HepG2 (cell line): ENCODE measurements at regions not wholly inside any gene's neighbourhood (a gene's known extent, or its start where the extent isn't known, plus 50 kb on each side); places are given as distances from the start of the nearest gene placed in this dataset.

Experiments
- ARNT ChIP-seq: fragments of 450-650 bp; IDR thresholded peaks from 2 replicates; pipeline ENCODE4 v1.6.1; 2017
- ARNT2 ChIP-seq: sonication (generic); formaldehyde crosslinking; IDR thresholded peaks from 2 replicates; pipeline ENCODE4 v1.8.0; 2022; ENCODE audit warnings: mild to moderate bottlenecking, low read depth, missing genetic modification reagents, moderate library complexity
- ATF7-NPFF ChIP-seq: sonication (generic); formaldehyde crosslinking; IDR thresholded peaks from 2 replicates; pipeline ENCODE4 v1.8.1; 2023; ENCODE audit warnings: mild to moderate bottlenecking, low read depth, missing genetic modification reagents, moderate library complexity
- CBX1 ChIP-seq: IDR thresholded peaks from one replicate; pipeline ENCODE4 v1.6.1; 2016; ENCODE audit warnings: antibody characterized with exemption, low read depth
- FOSL2 ChIP-seq: sonication (generic); formaldehyde crosslinking; IDR thresholded peaks from 2 replicates; pipeline ENCODE4 v1.4.0; 2020; ENCODE audit warnings: missing genetic modification reagents
- IKZF4 ChIP-seq: sonication (generic); formaldehyde crosslinking; IDR thresholded peaks from 2 replicates; pipeline ENCODE4 v1.5.1; 2020; ENCODE audit warnings: borderline replicate concordance, mild to moderate bottlenecking, low read depth, missing genetic modification reagents; ENCODE audit errors: not compliant biosample characterization
- KAT8 ChIP-seq: IDR thresholded peaks from 2 replicates; pipeline ENCODE4 v1.6.1; 2016; ENCODE audit warnings: missing genetic modification reagents, missing compliant biosample characterization
- KLF6 ChIP-seq: IDR thresholded peaks from 2 replicates; pipeline ENCODE4 v1.8.0; 2016; ENCODE audit warnings: missing biosample characterization, missing genetic modification reagents
- NCOA2 ChIP-seq: sonication (generic); formaldehyde crosslinking; IDR thresholded peaks from 2 replicates; pipeline ENCODE4 v1.8.0; 2022; ENCODE audit warnings: inconsistent platforms
- PHF5A ChIP-seq: IDR thresholded peaks from one replicate; pipeline ENCODE4 v1.6.1; 2018; ENCODE audit warnings: low read depth, missing genetic modification reagents; ENCODE audit not compliant: unreplicated experiment
- POLR2AphosphoS5 ChIP-seq: IDR thresholded peaks from 2 replicates; pipeline ENCODE4 v1.6.1; 2012; ENCODE audit warnings: low read depth, low read length
- SALL1 ChIP-seq: sonication (generic); formaldehyde crosslinking; IDR thresholded peaks from 2 replicates; pipeline ENCODE4 v1.8.0; 2022; ENCODE audit warnings: mild to moderate bottlenecking, missing genetic modification reagents
- SRF ChIP-seq: IDR thresholded peaks from 2 replicates; pipeline ENCODE4 v1.6.1; 2011; ENCODE audit warnings: mild to moderate bottlenecking, low read depth, low read length, moderate library complexity
- TARDBP ChIP-seq: sonication (generic); formaldehyde crosslinking; IDR thresholded peaks from 2 replicates; pipeline ENCODE4 v1.8.0; 2022; ENCODE audit warnings: mild to moderate bottlenecking, missing genetic modification reagents
- YEATS2 ChIP-seq: sonication (generic); formaldehyde crosslinking; IDR thresholded peaks from 2 replicates; pipeline ENCODE4 v1.4.0; 2020; ENCODE audit warnings: missing genetic modification reagents, borderline replicate concordance
- ZFP1 ChIP-seq: IDR thresholded peaks from 2 replicates; pipeline ENCODE4 v1.6.1; 2016
- ZFY ChIP-seq: sonication (generic); formaldehyde crosslinking; IDR thresholded peaks from 2 replicates; pipeline ENCODE4 v1.4.0; 2020; ENCODE audit warnings: missing genetic modification reagents
- ZNF264 ChIP-seq: sonication (generic); formaldehyde crosslinking; IDR thresholded peaks from 2 replicates; pipeline ENCODE4 v1.4.0; 2020; ENCODE audit warnings: missing genetic modification reagents
- ZNF513 ChIP-seq: sonication (generic); formaldehyde crosslinking; conservative IDR thresholded peaks from 2 replicates; pipeline ENCODE4 v1.5.0; 2020; ENCODE audit warnings: missing genetic modification reagents
- ZNF644 ChIP-seq: IDR thresholded peaks from 2 replicates; pipeline ENCODE4 v1.6.1; 2016; ENCODE audit warnings: low read depth
- ZNF713 ChIP-seq: sonication (generic); formaldehyde crosslinking; IDR thresholded peaks from 2 replicates; pipeline ENCODE4 v1.4.0; 2020; ENCODE audit warnings: mild to moderate bottlenecking, missing genetic modification reagents
- ZNF781 ChIP-seq: sonication (generic); formaldehyde crosslinking; IDR thresholded peaks from 2 replicates; pipeline ENCODE4 v1.5.1; 2020; ENCODE audit warnings: borderline replicate concordance, mild to moderate bottlenecking, missing genetic modification reagents; ENCODE audit errors: not compliant biosample characterization
- ZSCAN31 ChIP-seq: sonication (generic); formaldehyde crosslinking; IDR thresholded peaks from 2 replicates; pipeline ENCODE4 v1.5.0; 2020; ENCODE audit warnings: low read depth, mild to moderate bottlenecking, missing genetic modification reagents
- TF ChIP-seq, protein P1 (sequence below): sonication (generic); formaldehyde crosslinking; IDR thresholded peaks from 2 replicates; pipeline ENCODE4 v1.5.0; 2020; ENCODE audit warnings: mild to moderate bottlenecking, missing genetic modification reagents, moderate library complexity
- TF ChIP-seq, protein P2 (sequence below): sonication (generic); formaldehyde crosslinking; IDR thresholded peaks from 2 replicates; pipeline ENCODE4 v1.4.0; 2020; ENCODE audit warnings: missing genetic modification reagents

DNA sequence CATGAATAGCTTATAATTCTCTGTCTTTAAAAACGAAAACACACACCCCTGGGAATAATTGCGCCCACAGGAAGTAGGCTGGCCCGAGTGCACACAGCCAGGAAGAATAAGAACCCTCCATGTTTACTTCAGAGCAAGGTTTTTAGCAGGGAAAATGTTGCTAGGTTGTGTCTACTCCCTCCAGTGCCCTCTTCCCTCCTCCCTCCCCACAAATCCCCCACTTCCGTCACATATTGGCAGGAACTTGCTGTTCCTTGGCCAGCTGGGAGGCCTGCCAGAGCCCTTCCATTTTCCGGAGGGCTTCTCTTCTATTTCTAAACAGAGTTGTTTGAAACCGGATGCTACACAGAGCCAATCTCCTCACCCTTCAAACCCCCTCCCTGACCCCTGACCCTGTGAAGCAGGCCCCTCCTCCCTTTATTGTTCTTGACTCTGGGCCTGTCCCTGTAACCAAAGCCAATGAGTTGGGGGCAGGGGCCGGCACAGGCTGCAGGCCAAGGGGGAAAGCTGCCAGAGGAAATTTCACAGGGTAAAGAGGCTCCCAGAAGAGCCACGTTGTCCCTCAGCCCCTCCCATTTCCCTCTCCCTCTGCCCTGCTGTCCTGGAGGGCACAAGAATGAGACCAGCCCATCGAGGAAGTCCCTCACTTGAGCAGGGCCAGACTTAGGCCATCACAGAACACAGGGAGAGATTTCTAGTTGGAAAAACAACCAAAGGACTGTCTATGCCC, 49.8 kb upstream of the LGALSL start (continued):
- TF ChIP-seq YEATS2 (CRISPR knock-in tag) (no peak), ZNF513 (CRISPR knock-in tag) (no peak), ZFP1 (CRISPR knock-in tag) (no peak), POLR2AphosphoS5 (no peak), KAT8 (CRISPR knock-in tag) (peak; percentile 74), TARDBP (CRISPR knock-in tag) (peak; percentile 74), SRF (no peak), IKZF4 (CRISPR knock-in tag) (no peak), ZSCAN31 (no peak), ZFY (CRISPR knock-in tag) (peak; percentile 47; the same call in 1 of the 2 replicates), SALL1 (CRISPR knock-in tag) (peak; percentile 80), FOSL2 (no peak), ARNT (no peak), CBX1 (no peak), PHF5A (CRISPR knock-in tag) (no peak), ZNF644 (CRISPR knock-in tag) (0 out of 2 replicates have a peak, but pooled peaks have one; percentile 25), KLF6 (CRISPR knock-in tag) (no peak), ATF7-NPFF (CRISPR knock-in tag) (no peak), ARNT2 (CRISPR knock-in tag) (no peak), ZNF713 (CRISPR knock-in tag) (no peak), ZNF264 (CRISPR knock-in tag) (no peak), ZNF781 (CRISPR knock-in tag) (peak; percentile 71), NCOA2 (CRISPR knock-in tag) (0 out of 2 replicates have a peak, but pooled peaks have one; percentile 11)
- TF ChIP-seq, protein P1, sequence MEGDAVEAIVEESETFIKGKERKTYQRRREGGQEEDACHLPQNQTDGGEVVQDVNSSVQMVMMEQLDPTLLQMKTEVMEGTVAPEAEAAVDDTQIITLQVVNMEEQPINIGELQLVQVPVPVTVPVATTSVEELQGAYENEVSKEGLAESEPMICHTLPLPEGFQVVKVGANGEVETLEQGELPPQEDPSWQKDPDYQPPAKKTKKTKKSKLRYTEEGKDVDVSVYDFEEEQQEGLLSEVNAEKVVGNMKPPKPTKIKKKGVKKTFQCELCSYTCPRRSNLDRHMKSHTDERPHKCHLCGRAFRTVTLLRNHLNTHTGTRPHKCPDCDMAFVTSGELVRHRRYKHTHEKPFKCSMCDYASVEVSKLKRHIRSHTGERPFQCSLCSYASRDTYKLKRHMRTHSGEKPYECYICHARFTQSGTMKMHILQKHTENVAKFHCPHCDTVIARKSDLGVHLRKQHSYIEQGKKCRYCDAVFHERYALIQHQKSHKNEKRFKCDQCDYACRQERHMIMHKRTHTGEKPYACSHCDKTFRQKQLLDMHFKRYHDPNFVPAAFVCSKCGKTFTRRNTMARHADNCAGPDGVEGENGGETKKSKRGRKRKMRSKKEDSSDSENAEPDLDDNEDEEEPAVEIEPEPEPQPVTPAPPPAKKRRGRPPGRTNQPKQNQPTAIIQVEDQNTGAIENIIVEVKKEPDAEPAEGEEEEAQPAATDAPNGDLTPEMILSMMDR (CRISPR knock-in tag), result no peak
- TF ChIP-seq, protein P2, sequence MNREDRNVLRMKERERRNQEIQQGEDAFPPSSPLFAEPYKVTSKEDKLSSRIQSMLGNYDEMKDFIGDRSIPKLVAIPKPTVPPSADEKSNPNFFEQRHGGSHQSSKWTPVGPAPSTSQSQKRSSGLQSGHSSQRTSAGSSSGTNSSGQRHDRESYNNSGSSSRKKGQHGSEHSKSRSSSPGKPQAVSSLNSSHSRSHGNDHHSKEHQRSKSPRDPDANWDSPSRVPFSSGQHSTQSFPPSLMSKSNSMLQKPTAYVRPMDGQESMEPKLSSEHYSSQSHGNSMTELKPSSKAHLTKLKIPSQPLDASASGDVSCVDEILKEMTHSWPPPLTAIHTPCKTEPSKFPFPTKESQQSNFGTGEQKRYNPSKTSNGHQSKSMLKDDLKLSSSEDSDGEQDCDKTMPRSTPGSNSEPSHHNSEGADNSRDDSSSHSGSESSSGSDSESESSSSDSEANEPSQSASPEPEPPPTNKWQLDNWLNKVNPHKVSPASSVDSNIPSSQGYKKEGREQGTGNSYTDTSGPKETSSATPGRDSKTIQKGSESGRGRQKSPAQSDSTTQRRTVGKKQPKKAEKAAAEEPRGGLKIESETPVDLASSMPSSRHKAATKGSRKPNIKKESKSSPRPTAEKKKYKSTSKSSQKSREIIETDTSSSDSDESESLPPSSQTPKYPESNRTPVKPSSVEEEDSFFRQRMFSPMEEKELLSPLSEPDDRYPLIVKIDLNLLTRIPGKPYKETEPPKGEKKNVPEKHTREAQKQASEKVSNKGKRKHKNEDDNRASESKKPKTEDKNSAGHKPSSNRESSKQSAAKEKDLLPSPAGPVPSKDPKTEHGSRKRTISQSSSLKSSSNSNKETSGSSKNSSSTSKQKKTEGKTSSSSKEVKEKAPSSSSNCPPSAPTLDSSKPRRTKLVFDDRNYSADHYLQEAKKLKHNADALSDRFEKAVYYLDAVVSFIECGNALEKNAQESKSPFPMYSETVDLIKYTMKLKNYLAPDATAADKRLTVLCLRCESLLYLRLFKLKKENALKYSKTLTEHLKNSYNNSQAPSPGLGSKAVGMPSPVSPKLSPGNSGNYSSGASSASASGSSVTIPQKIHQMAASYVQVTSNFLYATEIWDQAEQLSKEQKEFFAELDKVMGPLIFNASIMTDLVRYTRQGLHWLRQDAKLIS (CRISPR knock-in tag), result no peak
